ENCODE measurements at regions not wholly inside any gene's neighbourhood (a gene's known extent, or its start where the extent isn't known, plus 50 kb on each side); places are given as distances from the start of the nearest gene placed in this dataset.

DNA sequence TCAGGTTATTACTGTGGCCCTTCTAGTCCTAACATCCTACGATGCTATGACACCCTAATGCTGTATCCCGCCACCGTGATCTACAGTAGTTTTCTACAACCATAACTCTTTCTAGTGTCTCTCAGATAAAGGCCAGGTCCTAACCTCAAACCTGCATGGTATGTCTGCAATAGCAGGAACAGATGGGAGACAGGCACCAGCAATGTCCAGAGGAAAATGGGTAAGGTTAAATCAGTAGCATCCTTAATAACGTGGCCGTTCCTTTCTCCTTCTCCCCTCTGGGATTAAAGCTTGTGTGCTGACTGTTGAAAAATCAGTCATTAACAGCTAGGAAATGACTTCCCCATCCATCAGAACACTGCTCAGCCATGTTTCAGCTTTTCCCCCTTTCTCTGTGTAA is 321.9 kb upstream of the NPVF start:
- no peak overlapping the region for H3K27ac ChIP-seq (ENCODE audit: low read length)
- no peaks in the 10 kb centered on the region for H3K36me3 ChIP-seq (ENCODE audit: control insufficient read depth, low read depth, low read length)
- no peaks in the 10 kb centered on the region for H3K9me3 ChIP-seq (ENCODE audit: control insufficient read depth, low read depth, low read length)
- no peak overlapping the region for H3K4me3 ChIP-seq (ENCODE audit: low read length)
- H3K4me1 ChIP-seq (ENCODE audit: control insufficient read depth, low read depth, low read length): peaks cover 7% of the 10 kb centered on the region
- no peaks in the 10 kb centered on the region for H3K27me3 ChIP-seq (ENCODE audit: control insufficient read depth, insufficient read depth, low read length)
- H3K9ac ChIP-seq (ENCODE audit: low read length): no peak overlapping the region

DNA sequence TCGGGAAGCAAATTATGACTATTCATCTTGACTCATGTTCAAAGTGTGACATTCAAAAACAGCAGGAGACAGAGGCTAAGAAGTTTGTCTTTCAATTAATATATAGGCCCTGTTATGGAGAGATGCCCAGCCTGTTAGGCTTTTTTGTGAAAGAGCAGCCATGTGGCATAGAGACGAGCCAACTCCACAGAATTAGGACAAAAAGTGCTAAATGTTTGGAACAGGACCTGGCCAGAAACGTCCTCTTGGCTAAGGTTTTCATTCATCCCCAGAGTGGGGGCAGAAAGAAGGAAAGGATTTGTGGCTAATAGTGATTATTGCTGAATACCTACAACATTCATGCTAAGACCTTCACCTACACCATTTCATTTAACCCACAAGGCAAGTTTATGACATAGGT is 324.7 kb upstream of the NPVF start:
- Histone ChIP-seq H3K27ac (ENCODE audit: low read length) (no peak overlapping the region), H3K9ac (ENCODE audit: low read length) (no peak overlapping the region), H3K4me3 (ENCODE audit: low read length) (no peak overlapping the region), H3K9me3 (ENCODE audit: control insufficient read depth, low read depth, low read length) (no peaks in the 10 kb centered on the region), H3K4me1 (ENCODE audit: control insufficient read depth, low read depth, low read length) (peaks cover 7% of the 10 kb centered on the region), H3K27me3 (ENCODE audit: control insufficient read depth, insufficient read depth, low read length) (no peaks in the 10 kb centered on the region), H3K36me3 (ENCODE audit: control insufficient read depth, low read depth, low read length) (no peaks in the 10 kb centered on the region)

DNA sequence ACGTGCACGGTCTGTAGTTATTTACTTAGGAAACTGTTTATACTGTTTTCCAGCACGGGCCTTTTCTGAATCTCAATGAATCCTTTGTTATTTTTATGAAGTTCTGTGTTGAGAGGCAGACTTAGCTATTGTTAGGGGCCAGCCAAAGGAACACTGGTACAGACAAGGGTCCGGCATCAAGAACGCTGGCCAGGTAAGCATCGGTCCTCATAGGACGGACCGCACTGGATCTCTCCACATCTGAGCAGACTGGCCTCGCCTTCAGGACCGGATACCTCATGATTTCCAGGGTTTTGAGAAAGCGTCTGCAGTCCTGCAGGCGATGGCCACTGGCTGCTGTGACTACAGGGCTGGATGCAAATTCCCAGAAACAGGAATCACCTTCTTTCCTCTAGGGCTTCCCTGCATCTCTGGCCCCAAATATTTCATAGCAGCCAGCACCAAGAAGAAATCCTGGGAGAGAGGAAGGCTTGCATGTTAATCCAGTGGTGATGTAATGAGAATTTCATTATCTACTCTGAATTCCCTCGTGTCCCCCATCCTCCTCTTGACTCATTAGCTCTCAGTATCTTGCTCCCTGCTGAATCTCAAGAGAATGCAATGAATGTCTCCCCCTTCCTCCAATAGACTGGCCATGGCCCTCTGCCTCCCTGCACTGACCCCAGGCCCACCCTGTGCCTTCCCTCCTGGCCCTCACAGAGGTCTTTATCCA is 325.4 kb upstream of the NPVF start:
- Histone ChIP-seq H3K4me1 (ENCODE audit: control insufficient read depth, low read depth, low read length) (peaks cover 7% of the 10 kb centered on the region), H3K27ac (ENCODE audit: low read length) (no peak overlapping the region), H3K4me3 (ENCODE audit: low read length) (no peak overlapping the region), H3K9me3 (ENCODE audit: control insufficient read depth, low read depth, low read length) (no peaks in the 10 kb centered on the region), H3K9ac (ENCODE audit: low read length) (no peak overlapping the region), H3K27me3 (ENCODE audit: control insufficient read depth, insufficient read depth, low read length) (no peaks in the 10 kb centered on the region), H3K36me3 (ENCODE audit: control insufficient read depth, low read depth, low read length) (no peaks in the 10 kb centered on the region)

DNA sequence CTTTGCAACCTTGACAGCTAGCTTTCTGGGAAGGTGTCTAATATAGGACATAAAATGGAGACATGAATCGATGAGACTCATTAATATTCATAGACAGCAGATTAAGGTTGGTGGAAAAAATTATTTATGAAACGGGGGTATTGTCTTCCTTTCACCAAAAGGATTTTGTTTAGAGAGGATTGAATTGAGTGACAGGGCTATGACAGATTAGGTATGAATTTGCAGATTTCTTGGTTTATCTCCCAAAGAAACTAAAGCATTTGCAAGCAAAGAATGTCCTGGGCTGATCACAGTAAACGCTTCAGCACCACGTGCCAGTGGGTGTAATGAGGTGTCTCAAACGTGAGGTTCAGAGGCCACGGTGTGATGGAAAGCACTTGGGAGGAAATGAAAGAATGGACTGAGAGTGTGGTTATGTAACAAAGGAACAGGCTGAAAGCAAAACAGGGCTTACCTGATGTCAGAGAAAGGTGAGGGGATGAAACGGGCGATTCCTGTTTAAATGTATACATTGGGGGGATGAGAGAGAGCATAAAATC is 329.2 kb upstream of the NPVF start:
- H3K27ac ChIP-seq (ENCODE audit: low read length): no peak overlapping the region
- no peaks in the 10 kb centered on the region for H3K9me3 ChIP-seq (ENCODE audit: control insufficient read depth, low read depth, low read length)
- H3K9ac ChIP-seq (ENCODE audit: low read length): no peak overlapping the region
- H3K36me3 ChIP-seq (ENCODE audit: control insufficient read depth, low read depth, low read length): no peaks in the 10 kb centered on the region
- no peak overlapping the region for H3K4me3 ChIP-seq (ENCODE audit: low read length)
- H3K4me1 ChIP-seq (ENCODE audit: control insufficient read depth, low read depth, low read length): peaks cover 11% of the 10 kb centered on the region
- no peaks in the 10 kb centered on the region for H3K27me3 ChIP-seq (ENCODE audit: control insufficient read depth, insufficient read depth, low read length)

DNA sequence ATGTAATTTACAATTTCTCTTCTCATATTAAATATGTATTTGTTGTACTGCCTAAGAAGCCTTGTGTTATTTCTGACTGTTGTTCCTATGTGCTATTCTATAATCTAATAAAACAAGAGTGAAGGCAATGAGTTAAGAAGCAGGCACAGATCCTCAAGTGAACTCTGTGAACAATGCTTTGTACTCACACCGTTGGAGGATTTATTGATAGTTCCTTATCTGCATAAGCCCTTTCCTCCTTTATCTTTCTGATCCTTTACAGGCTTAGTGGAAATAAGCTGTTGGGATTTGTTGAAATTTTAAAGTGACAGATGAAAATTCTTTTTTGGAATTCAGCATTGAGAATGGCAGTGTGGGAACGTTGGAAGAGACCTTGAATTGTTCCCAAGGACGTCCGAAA is 329.6 kb upstream of the NPVF start:
- Histone ChIP-seq H3K4me1 (ENCODE audit: control insufficient read depth, low read depth, low read length) (peaks cover 11% of the 10 kb centered on the region), H3K4me3 (ENCODE audit: low read length) (no peak overlapping the region), H3K36me3 (ENCODE audit: control insufficient read depth, low read depth, low read length) (no peaks in the 10 kb centered on the region), H3K9me3 (ENCODE audit: control insufficient read depth, low read depth, low read length) (no peaks in the 10 kb centered on the region), H3K27me3 (ENCODE audit: control insufficient read depth, insufficient read depth, low read length) (no peaks in the 10 kb centered on the region), H3K9ac (ENCODE audit: low read length) (no peak overlapping the region), H3K27ac (ENCODE audit: low read length) (no peak overlapping the region)

DNA sequence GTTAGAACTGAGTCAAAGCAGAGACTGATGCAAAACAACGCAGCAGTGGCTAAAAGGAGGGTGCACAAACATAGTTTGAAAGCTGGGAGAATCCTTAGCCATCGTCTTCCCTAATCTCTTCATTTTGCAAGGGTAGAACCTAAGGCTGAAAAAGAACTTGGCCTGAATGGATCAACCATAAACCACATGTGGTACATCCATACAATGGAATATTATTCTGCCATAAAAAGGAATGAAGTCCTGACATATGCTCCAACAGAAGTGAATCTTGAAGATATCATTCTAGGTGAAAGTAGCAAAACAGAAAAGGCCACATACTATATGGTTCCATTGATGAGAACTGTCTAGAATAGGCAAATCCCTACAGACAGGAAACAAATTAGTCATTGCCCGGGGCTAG is 330.3 kb upstream of the NPVF start:
- no peaks in the 10 kb centered on the region for H3K27me3 ChIP-seq (ENCODE audit: control insufficient read depth, insufficient read depth, low read length)
- H3K27ac ChIP-seq (ENCODE audit: low read length): no peak overlapping the region

DNA sequence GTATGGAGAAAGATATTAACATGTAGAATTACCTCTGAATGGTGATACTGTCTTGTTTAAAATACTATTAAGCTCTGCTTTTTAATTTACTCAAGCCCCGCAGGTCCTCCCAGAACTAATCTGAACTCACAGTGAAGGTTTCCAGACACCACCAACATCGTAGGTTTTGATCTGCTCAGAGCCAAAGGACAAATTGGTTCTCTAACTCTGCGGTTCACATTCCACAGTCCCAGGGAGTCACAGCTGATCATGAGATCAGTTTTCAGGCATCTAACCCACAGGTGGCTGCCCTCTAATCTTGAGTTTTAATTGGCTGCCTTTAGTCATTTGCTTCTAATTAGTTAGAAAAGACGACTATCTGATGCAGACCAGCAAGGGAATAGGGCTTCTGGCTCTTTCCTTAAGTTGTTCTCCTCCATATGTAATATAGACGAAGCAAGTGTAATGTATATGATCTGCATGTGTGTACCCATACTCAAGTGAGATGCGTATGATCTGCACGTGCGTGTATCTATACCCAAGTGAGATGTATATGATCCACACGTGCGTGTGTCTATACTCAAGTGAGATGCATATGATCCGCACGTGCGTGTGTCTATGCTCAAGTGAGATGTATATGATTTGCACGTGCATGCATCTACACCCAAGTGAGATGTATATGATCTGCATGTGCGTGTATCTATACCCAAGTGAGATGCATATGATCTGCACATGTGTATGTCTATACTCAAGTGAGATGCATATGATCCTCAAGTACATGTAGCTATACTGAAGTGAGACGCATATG is 331.5 kb upstream of the NPVF start:
- Histone ChIP-seq H3K27ac (ENCODE audit: low read length) (no peak overlapping the region), H3K36me3 (ENCODE audit: control insufficient read depth, low read depth, low read length) (no peaks in the 10 kb centered on the region), H3K27me3 (ENCODE audit: control insufficient read depth, insufficient read depth, low read length) (no peaks in the 10 kb centered on the region), H3K4me3 (ENCODE audit: low read length) (no peak overlapping the region), H3K9ac (ENCODE audit: low read length) (no peak overlapping the region), H3K4me1 (ENCODE audit: control insufficient read depth, low read depth, low read length) (peaks cover 4% of the 10 kb centered on the region), H3K9me3 (ENCODE audit: control insufficient read depth, low read depth, low read length) (no peaks in the 10 kb centered on the region)

More for the DNA sequence above, 330.3 kb upstream of the NPVF start:
- no peak overlapping the region for H3K4me3 ChIP-seq (ENCODE audit: low read length)
- H3K4me1 ChIP-seq (ENCODE audit: control insufficient read depth, low read depth, low read length): peaks cover 10% of the 10 kb centered on the region
- H3K9me3 ChIP-seq (ENCODE audit: control insufficient read depth, low read depth, low read length): no peaks in the 10 kb centered on the region
- H3K36me3 ChIP-seq (ENCODE audit: control insufficient read depth, low read depth, low read length): no peaks in the 10 kb centered on the region
- H3K9ac ChIP-seq (ENCODE audit: low read length): no peak overlapping the region

DNA sequence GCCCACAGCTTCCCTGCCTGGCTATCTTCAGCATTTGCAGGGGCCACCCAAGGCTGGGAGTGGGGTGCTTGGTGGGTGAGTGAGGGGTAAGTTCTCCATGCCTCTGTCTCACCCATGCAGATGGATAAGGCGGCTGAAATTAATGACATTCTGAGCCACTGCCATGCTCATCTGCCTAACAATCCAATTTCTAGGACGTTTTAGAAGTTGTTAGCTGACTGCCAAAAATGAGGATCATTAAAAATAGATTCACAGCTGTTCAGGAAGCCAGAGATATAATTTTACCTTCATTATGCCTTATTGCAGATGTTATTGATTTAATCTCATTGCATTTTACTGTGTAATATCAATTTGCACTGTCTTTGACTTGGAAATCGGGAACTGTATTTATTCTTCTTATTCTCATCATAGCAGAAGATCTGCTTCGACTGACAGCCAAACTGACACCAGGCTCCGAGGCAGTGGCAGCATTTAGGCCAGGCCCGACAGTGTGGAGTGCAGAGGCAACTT is 334.4 kb upstream of the NPVF start:
- Histone ChIP-seq H3K9ac (ENCODE audit: low read length) (no peak overlapping the region), H3K9me3 (ENCODE audit: control insufficient read depth, low read depth, low read length) (no peaks in the 10 kb centered on the region), H3K27ac (ENCODE audit: low read length) (no peak overlapping the region), H3K4me1 (ENCODE audit: control insufficient read depth, low read depth, low read length) (peaks cover 4% of the 10 kb centered on the region), H3K27me3 (ENCODE audit: control insufficient read depth, insufficient read depth, low read length) (no peaks in the 10 kb centered on the region), H3K4me3 (ENCODE audit: low read length) (no peak overlapping the region), H3K36me3 (ENCODE audit: control insufficient read depth, low read depth, low read length) (no peaks in the 10 kb centered on the region)

DNA sequence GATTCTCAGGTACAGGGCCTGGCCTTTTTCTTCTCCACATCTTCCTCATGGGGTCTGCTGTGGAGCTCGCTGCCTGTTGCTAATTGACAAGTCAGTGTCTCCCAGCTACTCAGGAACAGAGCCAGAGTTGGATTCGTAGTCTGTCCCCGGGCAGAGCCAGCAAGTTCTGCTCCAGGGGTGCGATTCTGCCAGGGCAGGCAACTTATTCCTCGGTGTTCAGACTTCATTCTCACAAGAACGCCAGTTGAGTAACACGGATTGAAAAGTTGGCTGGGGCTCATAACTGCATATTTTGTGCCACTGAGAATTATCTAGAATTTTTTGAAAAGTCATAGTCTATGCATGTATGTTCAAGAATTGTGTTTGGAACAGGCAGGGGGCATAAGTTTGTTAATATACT is 336.7 kb upstream of the NPVF start:
- H3K4me1 ChIP-seq (ENCODE audit: control insufficient read depth, low read depth, low read length): peaks cover 4% of the 10 kb centered on the region
- no peak overlapping the region for H3K9ac ChIP-seq (ENCODE audit: low read length)
- no peaks in the 10 kb centered on the region for H3K27me3 ChIP-seq (ENCODE audit: control insufficient read depth, insufficient read depth, low read length)
- H3K9me3 ChIP-seq (ENCODE audit: control insufficient read depth, low read depth, low read length): no peaks in the 10 kb centered on the region
- H3K36me3 ChIP-seq (ENCODE audit: control insufficient read depth, low read depth, low read length): no peaks in the 10 kb centered on the region
- H3K4me3 ChIP-seq (ENCODE audit: low read length): no peak overlapping the region
- H3K27ac ChIP-seq (ENCODE audit: low read length): no peak overlapping the region

DNA sequence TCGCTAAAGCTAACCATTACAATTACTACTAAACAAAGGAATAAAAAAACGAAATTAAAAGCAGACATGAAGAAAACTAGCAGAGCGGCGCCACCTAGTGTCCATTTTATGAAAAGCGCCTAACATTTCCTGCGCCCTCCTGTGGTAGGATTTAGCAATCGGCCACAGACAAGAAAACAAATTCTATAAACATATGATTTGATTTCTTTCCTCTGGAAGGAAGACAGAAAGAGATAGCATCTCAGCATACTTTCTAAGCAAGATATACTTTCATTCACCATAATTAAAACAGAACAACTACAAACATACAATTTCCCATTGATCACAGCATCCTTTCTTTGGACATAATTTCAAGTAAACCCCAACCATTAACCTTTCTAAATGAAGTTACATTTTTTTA is 337.7 kb upstream of the NPVF start:
- no peaks in the 10 kb centered on the region for H3K36me3 ChIP-seq (ENCODE audit: control insufficient read depth, low read depth, low read length)
- no peaks in the 10 kb centered on the region for H3K27me3 ChIP-seq (ENCODE audit: control insufficient read depth, insufficient read depth, low read length)
- H3K4me1 ChIP-seq (ENCODE audit: control insufficient read depth, low read depth, low read length): peaks cover 4% of the 10 kb centered on the region
- no peak overlapping the region for H3K4me3 ChIP-seq (ENCODE audit: low read length)
- H3K9me3 ChIP-seq (ENCODE audit: control insufficient read depth, low read depth, low read length): no peaks in the 10 kb centered on the region
- no peak overlapping the region for H3K9ac ChIP-seq (ENCODE audit: low read length)
- H3K27ac ChIP-seq (ENCODE audit: low read length): no peak overlapping the region

DNA sequence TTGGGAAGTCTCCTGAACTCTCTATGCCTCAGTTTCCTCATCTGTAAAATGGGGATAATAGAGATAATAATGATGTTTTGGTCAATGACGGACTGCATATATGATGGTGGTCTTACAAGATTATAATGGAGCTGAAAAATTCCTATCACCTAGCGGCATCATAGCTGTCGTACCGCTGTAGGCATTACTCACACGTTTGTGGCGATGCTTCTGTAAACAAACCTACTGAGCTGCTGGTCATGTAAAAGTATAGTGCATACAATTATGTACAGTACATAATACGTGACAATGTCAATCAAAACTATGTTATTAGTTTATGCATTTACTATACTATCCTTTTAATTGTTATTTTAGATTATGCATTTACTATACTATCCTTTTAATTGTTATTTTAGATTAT is 339.1 kb upstream of the NPVF start:
- Histone ChIP-seq H3K36me3 (ENCODE audit: control insufficient read depth, low read depth, low read length) (no peaks in the 10 kb centered on the region), H3K27ac (ENCODE audit: low read length) (no peak overlapping the region), H3K27me3 (ENCODE audit: control insufficient read depth, insufficient read depth, low read length) (no peaks in the 10 kb centered on the region), H3K9ac (ENCODE audit: low read length) (no peak overlapping the region), H3K9me3 (ENCODE audit: control insufficient read depth, low read depth, low read length) (no peaks in the 10 kb centered on the region), H3K4me3 (ENCODE audit: low read length) (no peak overlapping the region), H3K4me1 (ENCODE audit: control insufficient read depth, low read depth, low read length) (peaks cover under 1% of the 10 kb centered on the region)
